Suprapubic skin (tissue), 4 donors: ENCODE measurements at regions not wholly inside any gene's neighbourhood (a gene's known extent, or its start where the extent isn't known, plus 50 kb on each side); places are given as distances from the start of the nearest gene placed in this dataset.

Experiments used
- DNase-seq, 2 donors: peaks; one replicate each; pipeline ENCODE4 v3.0.0-alpha.2; 2019; ENCODE audit warnings: low spot score in 2 of 2
- H3K27ac ChIP-seq: fragments of 200-600 bp; sonication (generic); one replicate; pipeline ENCODE4 v1.5.1; 2019
- H3K27me3 ChIP-seq: fragments of 200-600 bp; sonication (generic); one replicate; pipeline ENCODE4 v1.5.1; 2019
- H3K36me3 ChIP-seq: fragments of 200-600 bp; sonication (generic); one replicate; pipeline ENCODE4 v1.5.1; 2019
- H3K4me1 ChIP-seq: fragments of 200-600 bp; sonication (generic); one replicate; pipeline ENCODE4 v1.5.1; 2019
- H3K4me3 ChIP-seq: fragments of 200-600 bp; sonication (generic); one replicate; pipeline ENCODE4 v1.5.1; 2019; ENCODE audit warnings: mild to moderate bottlenecking
- H3K9me3 ChIP-seq: fragments of 200-600 bp; sonication (generic); one replicate; pipeline ENCODE4 v1.5.1; 2019
- EP300 ChIP-seq: sonication (generic); formaldehyde crosslinking; IDR thresholded peaks from one replicate; pipeline ENCODE4 v1.6.1; 2017; ENCODE audit warnings: antibody characterized with exemption
- POLR2A ChIP-seq, 2 donors: fragments of 450-650 bp; IDR thresholded peaks; one replicate each; pipeline ENCODE4 v1.6.1; 2017; ENCODE audit warnings: antibody characterized with exemption in 2 of 2, mild to moderate bottlenecking in 2 of 2, moderate library complexity in 2 of 2
- POLR2AphosphoS5 ChIP-seq, 3 donors: sonication (generic); formaldehyde crosslinking; IDR thresholded peaks; one replicate each; pipeline ENCODE4 v1.6.1; 2017; ENCODE audit warnings: antibody characterized with exemption in 3 of 3
- WGBS: methylation state at CpG from one replicate; pipeline ENCODE4 v1.1.5; 2018; 5-methylcytosine and 5-hydroxymethylcytosine counted together
- TF ChIP-seq, protein P1 (sequence below), 2 donors: fragments of 200-600 bp in 1 of 2; fragments of 450-650 bp in 1 of 2; sonication (generic) in 1 of 2; IDR thresholded peaks; one replicate each; pipeline ENCODE4 v1.5.1; 2016 to 2019; ENCODE audit warnings: antibody characterized with exemption in 2 of 2, mild to moderate bottlenecking in 1 of 2, moderate library complexity in 1 of 2

DNA sequence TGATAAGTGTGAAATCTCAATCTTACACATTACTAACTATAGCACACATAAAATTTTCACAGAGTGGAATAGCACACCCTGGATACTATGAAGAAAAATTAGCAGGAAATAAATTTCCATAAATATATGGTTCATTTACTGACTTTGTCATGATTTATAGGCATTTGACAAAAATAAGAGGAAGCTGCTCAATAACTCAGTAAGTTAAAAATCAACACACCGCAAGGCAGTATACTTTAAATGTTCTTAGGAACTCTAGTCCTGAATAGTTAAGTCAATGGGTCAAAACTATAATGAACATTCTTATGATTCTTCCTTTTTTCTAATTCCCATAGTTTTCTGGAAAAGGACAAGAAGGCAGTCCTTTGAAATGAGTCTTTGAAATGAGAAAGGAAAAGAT, 1557.8 kb upstream of the RAG2 start:
- 76% methylated on average over 1 of the region's 1 CpG for WGBS
- Histone ChIP-seq H3K9me3 (no peaks in the 10 kb centered on the region), H3K27ac (no peak overlapping the region), H3K4me3 (no peak overlapping the region), H3K27me3 (no peaks in the 10 kb centered on the region), H3K36me3 (no peaks in the 10 kb centered on the region), H3K4me1 (no peaks in the 10 kb centered on the region)
- no peak for DNase-seq
- TF ChIP-seq EP300 (no peak), POLR2AphosphoS5 (IDR thresholded peaks at IDR 0.05) (no peak)

DNA sequence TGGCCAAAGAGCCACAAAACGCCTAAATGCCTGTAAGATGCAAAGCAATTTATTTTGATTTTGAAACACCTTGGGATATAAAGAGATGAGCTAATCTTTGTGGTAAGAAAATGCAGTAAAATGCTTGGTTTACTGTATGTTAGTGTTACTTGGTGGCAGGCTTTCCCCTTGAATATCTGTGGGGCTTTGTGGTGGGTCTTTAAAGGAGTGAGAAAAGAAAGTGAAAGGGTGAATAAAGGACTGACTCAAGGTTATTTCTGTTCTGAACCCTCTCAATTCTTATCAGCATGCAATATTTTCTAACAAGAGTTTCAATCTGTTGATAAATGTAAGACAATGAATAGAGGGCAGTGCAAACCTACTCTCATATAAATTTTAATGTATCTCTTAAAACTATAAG, 1555.9 kb upstream of the RAG2 start:
- 49% methylated on average over 1 of the region's 1 CpG for WGBS
- H3K36me3 ChIP-seq = no peaks in the 10 kb centered on the region
- H3K4me1 ChIP-seq = no peaks in the 10 kb centered on the region
- TF ChIP-seq POLR2A (IDR thresholded peaks at IDR 0.05) = no peak
- TF ChIP-seq, protein P1, sequence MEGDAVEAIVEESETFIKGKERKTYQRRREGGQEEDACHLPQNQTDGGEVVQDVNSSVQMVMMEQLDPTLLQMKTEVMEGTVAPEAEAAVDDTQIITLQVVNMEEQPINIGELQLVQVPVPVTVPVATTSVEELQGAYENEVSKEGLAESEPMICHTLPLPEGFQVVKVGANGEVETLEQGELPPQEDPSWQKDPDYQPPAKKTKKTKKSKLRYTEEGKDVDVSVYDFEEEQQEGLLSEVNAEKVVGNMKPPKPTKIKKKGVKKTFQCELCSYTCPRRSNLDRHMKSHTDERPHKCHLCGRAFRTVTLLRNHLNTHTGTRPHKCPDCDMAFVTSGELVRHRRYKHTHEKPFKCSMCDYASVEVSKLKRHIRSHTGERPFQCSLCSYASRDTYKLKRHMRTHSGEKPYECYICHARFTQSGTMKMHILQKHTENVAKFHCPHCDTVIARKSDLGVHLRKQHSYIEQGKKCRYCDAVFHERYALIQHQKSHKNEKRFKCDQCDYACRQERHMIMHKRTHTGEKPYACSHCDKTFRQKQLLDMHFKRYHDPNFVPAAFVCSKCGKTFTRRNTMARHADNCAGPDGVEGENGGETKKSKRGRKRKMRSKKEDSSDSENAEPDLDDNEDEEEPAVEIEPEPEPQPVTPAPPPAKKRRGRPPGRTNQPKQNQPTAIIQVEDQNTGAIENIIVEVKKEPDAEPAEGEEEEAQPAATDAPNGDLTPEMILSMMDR (IDR thresholded peaks at IDR 0.05) = no peak
- no peak for TF ChIP-seq POLR2AphosphoS5 (IDR thresholded peaks at IDR 0.05)
- TF ChIP-seq EP300 = no peak
- H3K9me3 ChIP-seq = no peaks in the 10 kb centered on the region
- no peak overlapping the region for H3K4me3 ChIP-seq
- no peaks in the 10 kb centered on the region for H3K27me3 ChIP-seq
- no peak overlapping the region for H3K27ac ChIP-seq
- DNase-seq = no peak

DNA sequence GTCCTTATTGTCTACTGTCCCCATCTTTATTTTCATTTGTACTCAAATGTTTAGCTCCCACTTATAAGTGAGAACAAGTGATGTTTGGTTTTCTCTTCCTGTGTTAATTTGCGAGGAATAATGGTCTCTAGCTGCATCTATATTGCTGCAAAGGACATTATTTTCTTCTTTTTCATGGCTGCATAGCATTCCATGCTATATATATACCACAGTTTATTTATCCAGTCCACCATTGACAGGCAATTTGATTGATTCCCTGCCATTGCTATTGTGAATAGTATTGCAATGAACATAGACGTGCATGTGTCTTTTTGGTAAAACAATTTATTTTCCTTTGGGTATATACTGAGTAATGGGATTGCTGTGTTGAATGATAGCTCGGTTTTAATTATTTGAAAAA, 1545.8 kb upstream of the RAG2 start:
- TF ChIP-seq POLR2A (IDR thresholded peaks at IDR 0.05) (no peak), POLR2AphosphoS5 (IDR thresholded peaks at IDR 0.05) (no peak), EP300 (no peak)
- TF ChIP-seq, protein P1 (IDR thresholded peaks at IDR 0.05) = no peak
- Histone ChIP-seq H3K27ac (no peak overlapping the region), H3K36me3 (no peaks in the 10 kb centered on the region), H3K4me3 (no peak overlapping the region), H3K9me3 (no peaks in the 10 kb centered on the region), H3K27me3 (no peaks in the 10 kb centered on the region), H3K4me1 (no peaks in the 10 kb centered on the region)
- DNase-seq = no peak
- WGBS = 85% methylated on average over 3 of the region's 3 CpGs

DNA sequence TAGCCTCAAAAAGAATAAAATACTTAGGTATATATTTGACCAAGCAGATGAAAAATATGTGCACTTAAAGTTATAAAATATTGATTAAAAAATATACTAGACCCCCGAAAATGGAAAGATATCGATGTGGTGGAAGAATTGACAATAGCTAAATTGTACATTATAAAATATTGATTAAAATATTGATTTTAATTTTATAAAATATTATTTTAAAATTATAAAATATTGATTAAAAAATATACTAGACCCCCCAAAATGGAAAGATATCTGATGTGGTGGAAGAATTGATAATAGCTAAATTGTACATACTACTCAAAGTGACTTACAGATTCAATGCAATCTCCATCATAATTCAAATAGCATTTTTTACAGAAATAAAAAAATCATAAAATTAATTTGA, 1540.9 kb upstream of the RAG2 start:
- TF ChIP-seq EP300 = no peak
- TF ChIP-seq, protein P1 (IDR thresholded peaks at IDR 0.05) = no peak
- no peak for TF ChIP-seq POLR2AphosphoS5 (IDR thresholded peaks at IDR 0.05)
- TF ChIP-seq POLR2A (IDR thresholded peaks at IDR 0.05) = no peak
- no peaks in the 10 kb centered on the region for H3K4me1 ChIP-seq
- WGBS = 92% methylated on average over 2 of the region's 2 CpGs

DNA sequence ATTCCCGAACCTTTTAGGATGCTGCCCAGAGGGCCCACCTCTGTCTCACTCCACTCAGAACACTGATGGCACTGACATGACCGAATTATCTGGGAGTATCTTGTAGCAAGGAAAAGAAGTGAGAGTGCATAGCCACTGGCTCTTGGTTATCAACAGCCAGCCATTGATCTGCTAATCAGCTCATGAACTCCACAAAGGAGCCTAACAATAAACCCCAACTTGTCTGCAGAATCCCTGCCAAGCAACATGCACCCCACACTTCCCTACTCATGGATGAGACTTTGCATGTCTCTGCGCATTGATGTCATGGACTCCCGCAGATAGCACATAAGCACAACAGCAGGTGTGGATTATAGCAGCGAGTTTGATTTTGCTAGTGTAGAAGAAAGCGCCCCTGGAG, 1538.9 kb upstream of the RAG2 start:
- peaks cover 5% of the 10 kb centered on the region for H3K9me3 ChIP-seq
- no peak for TF ChIP-seq EP300
- TF ChIP-seq POLR2AphosphoS5 (IDR thresholded peaks at IDR 0.05) = no peak
- TF ChIP-seq, protein P1 (IDR thresholded peaks at IDR 0.05) = no peak
- no peak for TF ChIP-seq POLR2A (IDR thresholded peaks at IDR 0.05)
- DNase-seq = no peak
- H3K4me3 ChIP-seq = no peak overlapping the region
- H3K27ac ChIP-seq = no peak overlapping the region
- whole genome bisulfite sequencing = 92% methylated on average over 6 of the region's 6 CpGs
- no peaks in the 10 kb centered on the region for H3K4me1 ChIP-seq
- H3K27me3 ChIP-seq = no peaks in the 10 kb centered on the region
- no peaks in the 10 kb centered on the region for H3K36me3 ChIP-seq

More for the DNA sequence above, 1540.9 kb upstream of the RAG2 start:
- Histone ChIP-seq H3K36me3 (no peaks in the 10 kb centered on the region), H3K27me3 (no peaks in the 10 kb centered on the region), H3K27ac (no peak overlapping the region), H3K9me3 (peaks cover 5% of the 10 kb centered on the region), H3K4me3 (no peak overlapping the region)
- no peak for DNase-seq

DNA sequence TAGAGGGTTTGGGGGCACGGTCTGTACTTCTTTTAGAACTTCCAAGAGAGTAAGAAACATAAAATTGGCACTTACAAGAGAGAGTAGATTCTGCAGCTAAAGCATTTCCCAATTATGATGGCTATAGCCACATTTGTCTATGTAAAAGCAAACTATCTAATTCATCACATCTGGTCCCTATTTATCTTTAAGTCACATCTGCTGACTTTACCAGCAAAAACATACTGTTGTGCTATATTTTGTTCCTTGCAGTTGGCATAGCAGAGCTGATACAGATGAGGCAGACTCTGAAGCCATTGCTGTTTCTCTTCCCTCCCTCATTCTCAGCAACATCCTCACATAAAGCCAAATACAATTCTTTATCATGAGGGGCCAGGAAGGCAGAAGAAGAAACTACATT, 1533.5 kb upstream of the RAG2 start:
- TF ChIP-seq, protein P1 (IDR thresholded peaks at IDR 0.05) = no peak
- TF ChIP-seq POLR2AphosphoS5 (IDR thresholded peaks at IDR 0.05) (no peak), POLR2A (IDR thresholded peaks at IDR 0.05) (no peak), EP300 (no peak)

More for the DNA sequence above, 1533.5 kb upstream of the RAG2 start:
- Histone ChIP-seq H3K36me3 (no peaks in the 10 kb centered on the region), H3K4me1 (no peaks in the 10 kb centered on the region), H3K27me3 (no peaks in the 10 kb centered on the region), H3K27ac (no peak overlapping the region), H3K9me3 (no peaks in the 10 kb centered on the region), H3K4me3 (no peak overlapping the region)
- WGBS = 59% methylated on average over 1 of the region's 1 CpG
- no peak for DNase-seq
